ENCODE measurements at regions not wholly inside any gene's neighbourhood (a gene's known extent, or its start where the extent isn't known, plus 50 kb on each side); places are given as distances from the start of the nearest gene placed in this dataset.

DNA sequence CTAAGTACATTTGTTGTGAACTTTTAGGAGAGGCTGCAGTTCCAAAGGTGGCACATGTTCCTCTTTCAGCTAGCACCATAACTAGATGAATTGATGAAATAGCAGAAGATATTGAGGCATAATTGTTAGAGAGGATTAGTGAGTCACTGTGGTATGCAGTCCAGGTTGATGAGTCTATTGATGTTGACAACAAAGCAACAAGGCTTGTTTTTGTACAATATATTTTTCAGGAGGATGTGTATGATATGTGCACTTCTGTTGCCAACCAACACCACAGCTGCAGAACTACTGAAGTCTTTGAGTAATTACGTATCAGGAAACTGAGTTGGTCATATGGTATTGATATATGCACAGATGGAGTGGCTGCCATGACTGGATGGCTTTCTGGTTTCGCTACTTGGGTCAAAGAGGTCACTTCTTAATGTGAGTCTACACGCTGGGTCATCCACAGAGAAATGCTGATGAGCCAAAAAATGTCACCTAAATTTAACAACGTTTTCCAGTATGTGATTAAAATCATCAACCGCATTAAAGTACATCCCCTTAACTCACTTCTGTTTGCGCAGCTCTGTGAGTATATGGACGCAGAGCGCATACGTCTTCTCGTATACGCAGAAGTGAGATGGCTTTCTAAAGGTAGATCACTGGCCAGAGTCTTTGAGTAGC is 261.3 kb upstream of the ANO5 start (continued):
- TF ChIP-seq, protein P1, sequence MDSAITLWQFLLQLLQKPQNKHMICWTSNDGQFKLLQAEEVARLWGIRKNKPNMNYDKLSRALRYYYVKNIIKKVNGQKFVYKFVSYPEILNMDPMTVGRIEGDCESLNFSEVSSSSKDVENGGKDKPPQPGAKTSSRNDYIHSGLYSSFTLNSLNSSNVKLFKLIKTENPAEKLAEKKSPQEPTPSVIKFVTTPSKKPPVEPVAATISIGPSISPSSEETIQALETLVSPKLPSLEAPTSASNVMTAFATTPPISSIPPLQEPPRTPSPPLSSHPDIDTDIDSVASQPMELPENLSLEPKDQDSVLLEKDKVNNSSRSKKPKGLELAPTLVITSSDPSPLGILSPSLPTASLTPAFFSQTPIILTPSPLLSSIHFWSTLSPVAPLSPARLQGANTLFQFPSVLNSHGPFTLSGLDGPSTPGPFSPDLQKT (IDR thresholded peaks at IDR 0.05; ENCODE audit: borderline replicate concordance, low read depth, low read length), result no peak
- TF ChIP-seq ZNF155 (tag by site-specific recombination; IDR thresholded peaks at IDR 0.05) (no peak), SALL2 (tag by site-specific recombination; IDR thresholded peaks at IDR 0.05; ENCODE audit: borderline replicate concordance) (no peak), ZNF558 (tag by site-specific recombination; IDR thresholded peaks at IDR 0.05) (no peak), MEIS1 (CRISPR knock-in tag; IDR thresholded peaks at IDR 0.05; ENCODE audit: borderline replicate concordance) (no peak), ZNF701 (tag by site-specific recombination; IDR thresholded peaks at IDR 0.05) (no peak), ZNF473 (tag by site-specific recombination; IDR thresholded peaks at IDR 0.05) (no peak), KLF7 (tag by site-specific recombination; IDR thresholded peaks at IDR 0.05; ENCODE audit: borderline replicate concordance) (no peak), SETDB1 (IDR thresholded peaks at IDR 0.05; ENCODE audit: insufficient read length, low read length) (no peak)
- TF ChIP-seq, protein P2, sequence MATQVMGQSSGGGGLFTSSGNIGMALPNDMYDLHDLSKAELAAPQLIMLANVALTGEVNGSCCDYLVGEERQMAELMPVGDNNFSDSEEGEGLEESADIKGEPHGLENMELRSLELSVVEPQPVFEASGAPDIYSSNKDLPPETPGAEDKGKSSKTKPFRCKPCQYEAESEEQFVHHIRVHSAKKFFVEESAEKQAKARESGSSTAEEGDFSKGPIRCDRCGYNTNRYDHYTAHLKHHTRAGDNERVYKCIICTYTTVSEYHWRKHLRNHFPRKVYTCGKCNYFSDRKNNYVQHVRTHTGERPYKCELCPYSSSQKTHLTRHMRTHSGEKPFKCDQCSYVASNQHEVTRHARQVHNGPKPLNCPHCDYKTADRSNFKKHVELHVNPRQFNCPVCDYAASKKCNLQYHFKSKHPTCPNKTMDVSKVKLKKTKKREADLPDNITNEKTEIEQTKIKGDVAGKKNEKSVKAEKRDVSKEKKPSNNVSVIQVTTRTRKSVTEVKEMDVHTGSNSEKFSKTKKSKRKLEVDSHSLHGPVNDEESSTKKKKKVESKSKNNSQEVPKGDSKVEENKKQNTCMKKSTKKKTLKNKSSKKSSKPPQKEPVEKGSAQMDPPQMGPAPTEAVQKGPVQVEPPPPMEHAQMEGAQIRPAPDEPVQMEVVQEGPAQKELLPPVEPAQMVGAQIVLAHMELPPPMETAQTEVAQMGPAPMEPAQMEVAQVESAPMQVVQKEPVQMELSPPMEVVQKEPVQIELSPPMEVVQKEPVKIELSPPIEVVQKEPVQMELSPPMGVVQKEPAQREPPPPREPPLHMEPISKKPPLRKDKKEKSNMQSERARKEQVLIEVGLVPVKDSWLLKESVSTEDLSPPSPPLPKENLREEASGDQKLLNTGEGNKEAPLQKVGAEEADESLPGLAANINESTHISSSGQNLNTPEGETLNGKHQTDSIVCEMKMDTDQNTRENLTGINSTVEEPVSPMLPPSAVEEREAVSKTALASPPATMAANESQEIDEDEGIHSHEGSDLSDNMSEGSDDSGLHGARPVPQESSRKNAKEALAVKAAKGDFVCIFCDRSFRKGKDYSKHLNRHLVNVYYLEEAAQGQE (tag by site-specific recombination; IDR thresholded peaks at IDR 0.05), result no peak
- TF ChIP-seq, protein P3, sequence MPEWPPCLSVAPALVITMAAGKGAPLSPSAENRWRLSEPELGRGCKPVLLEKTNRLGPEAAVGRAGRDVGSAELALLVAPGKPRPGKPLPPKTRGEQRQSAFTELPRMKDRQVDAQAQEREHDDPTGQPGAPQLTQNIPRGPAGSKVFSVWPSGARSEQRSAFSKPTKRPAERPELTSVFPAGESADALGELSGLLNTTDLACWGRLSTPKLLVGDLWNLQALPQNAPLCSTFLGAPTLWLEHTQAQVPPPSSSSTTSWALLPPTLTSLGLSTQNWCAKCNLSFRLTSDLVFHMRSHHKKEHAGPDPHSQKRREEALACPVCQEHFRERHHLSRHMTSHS (tag by site-specific recombination; IDR thresholded peaks at IDR 0.05), result no peak
- TF ChIP-seq, protein P4, sequence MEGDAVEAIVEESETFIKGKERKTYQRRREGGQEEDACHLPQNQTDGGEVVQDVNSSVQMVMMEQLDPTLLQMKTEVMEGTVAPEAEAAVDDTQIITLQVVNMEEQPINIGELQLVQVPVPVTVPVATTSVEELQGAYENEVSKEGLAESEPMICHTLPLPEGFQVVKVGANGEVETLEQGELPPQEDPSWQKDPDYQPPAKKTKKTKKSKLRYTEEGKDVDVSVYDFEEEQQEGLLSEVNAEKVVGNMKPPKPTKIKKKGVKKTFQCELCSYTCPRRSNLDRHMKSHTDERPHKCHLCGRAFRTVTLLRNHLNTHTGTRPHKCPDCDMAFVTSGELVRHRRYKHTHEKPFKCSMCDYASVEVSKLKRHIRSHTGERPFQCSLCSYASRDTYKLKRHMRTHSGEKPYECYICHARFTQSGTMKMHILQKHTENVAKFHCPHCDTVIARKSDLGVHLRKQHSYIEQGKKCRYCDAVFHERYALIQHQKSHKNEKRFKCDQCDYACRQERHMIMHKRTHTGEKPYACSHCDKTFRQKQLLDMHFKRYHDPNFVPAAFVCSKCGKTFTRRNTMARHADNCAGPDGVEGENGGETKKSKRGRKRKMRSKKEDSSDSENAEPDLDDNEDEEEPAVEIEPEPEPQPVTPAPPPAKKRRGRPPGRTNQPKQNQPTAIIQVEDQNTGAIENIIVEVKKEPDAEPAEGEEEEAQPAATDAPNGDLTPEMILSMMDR (tag by site-specific recombination; IDR thresholded peaks at IDR 0.05), result no peak
- TF ChIP-seq, protein P5, sequence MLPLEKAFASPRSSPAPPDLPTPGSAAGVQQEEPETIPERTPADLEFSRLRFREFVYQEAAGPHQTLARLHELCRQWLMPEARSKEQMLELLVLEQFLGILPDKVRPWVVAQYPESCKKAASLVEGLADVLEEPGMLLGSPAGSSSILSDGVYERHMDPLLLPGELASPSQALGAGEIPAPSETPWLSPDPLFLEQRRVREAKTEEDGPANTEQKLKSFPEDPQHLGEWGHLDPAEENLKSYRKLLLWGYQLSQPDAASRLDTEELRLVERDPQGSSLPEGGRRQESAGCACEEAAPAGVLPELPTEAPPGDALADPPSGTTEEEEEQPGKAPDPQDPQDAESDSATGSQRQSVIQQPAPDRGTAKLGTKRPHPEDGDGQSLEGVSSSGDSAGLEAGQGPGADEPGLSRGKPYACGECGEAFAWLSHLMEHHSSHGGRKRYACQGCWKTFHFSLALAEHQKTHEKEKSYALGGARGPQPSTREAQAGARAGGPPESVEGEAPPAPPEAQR (tag by site-specific recombination; IDR thresholded peaks at IDR 0.05), result no peak

DNA sequence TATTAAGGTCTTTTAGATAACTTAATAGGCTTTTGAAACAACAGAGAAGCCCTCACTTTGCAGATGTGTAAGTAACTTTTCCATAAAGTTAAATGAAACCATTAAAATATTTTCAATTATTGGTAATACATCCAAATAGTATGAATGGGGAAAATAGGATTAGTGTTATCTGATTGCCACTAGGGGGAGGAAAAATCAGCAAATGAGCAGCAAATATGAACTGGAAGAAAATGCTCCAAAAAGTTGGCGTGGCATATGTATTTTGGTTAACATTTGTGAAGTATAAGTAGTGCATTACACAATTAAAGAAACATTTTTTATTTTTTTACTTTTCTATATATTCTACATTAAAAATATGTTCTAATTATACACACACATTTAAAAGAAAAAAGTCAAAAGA is 259.8 kb upstream of the ANO5 start:
- H3K27ac ChIP-seq (ENCODE audit: extremely low read depth, low read depth, low read length), result no peak overlapping the region
- H3K4me1 ChIP-seq (ENCODE audit: control insufficient read depth, insufficient read depth, low read length), result no peaks in the 10 kb centered on the region
- ChIA-PET CTCF (no interaction called here), POLR2A (no interaction called here)
- H3K4me3 ChIP-seq (ENCODE audit: low read depth, low read length), result no peak overlapping the region
- no peaks in the 10 kb centered on the region for H3K9me3 ChIP-seq (ENCODE audit: control insufficient read depth, insufficient read depth, low read depth, low read length)
- no peaks in the 10 kb centered on the region for H3K36me3 ChIP-seq (ENCODE audit: control insufficient read depth in 2 of 2, insufficient read depth in 1 of 2, low read length in 2 of 2)
- TF ChIP-seq ZNF350 (tag by site-specific recombination; IDR thresholded peaks at IDR 0.05), result no peak
- no peak for TF ChIP-seq ZXDB (tag by site-specific recombination; IDR thresholded peaks at IDR 0.05)
- TF ChIP-seq, protein P6, sequence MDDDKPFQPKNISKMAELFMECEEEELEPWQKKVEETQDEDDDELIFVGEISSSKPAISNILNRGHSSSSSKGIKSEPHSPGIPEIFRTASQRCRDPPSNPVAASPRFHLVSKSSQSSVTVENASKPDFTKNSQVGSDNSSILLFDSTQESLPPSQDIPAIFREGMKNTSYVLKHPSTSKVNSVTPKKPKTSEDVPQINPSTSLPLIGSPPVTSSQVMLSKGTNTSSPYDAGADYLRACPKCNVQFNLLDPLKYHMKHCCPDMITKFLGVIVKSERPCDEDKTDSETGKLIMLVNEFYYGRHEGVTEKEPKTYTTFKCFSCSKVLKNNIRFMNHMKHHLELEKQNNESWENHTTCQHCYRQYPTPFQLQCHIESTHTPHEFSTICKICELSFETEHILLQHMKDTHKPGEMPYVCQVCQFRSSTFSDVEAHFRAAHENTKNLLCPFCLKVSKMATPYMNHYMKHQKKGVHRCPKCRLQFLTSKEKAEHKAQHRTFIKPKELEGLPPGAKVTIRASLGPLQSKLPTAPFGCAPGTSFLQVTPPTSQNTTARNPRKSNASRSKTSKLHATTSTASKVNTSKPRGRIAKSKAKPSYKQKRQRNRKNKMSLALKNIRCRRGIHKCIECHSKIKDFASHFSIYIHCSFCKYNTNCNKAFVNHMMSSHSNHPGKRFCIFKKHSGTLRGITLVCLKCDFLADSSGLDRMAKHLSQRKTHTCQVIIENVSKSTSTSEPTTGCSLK (tag by site-specific recombination; IDR thresholded peaks at IDR 0.05), result no peak
- TF ChIP-seq ZNF560 (tag by site-specific recombination; IDR thresholded peaks at IDR 0.05; ENCODE audit: borderline replicate concordance), result no peak
- TF ChIP-seq ZBTB20 (tag by site-specific recombination; IDR thresholded peaks at IDR 0.05), result no peak
- TF ChIP-seq ZNF175 (tag by site-specific recombination; IDR thresholded peaks at IDR 0.05), result no peak
- TF ChIP-seq ZNF24 (tag by site-specific recombination; IDR thresholded peaks at IDR 0.05), result no peak
- no peak for TF ChIP-seq OSR2 (tag by site-specific recombination; IDR thresholded peaks at IDR 0.05)
- TF ChIP-seq, protein P7, sequence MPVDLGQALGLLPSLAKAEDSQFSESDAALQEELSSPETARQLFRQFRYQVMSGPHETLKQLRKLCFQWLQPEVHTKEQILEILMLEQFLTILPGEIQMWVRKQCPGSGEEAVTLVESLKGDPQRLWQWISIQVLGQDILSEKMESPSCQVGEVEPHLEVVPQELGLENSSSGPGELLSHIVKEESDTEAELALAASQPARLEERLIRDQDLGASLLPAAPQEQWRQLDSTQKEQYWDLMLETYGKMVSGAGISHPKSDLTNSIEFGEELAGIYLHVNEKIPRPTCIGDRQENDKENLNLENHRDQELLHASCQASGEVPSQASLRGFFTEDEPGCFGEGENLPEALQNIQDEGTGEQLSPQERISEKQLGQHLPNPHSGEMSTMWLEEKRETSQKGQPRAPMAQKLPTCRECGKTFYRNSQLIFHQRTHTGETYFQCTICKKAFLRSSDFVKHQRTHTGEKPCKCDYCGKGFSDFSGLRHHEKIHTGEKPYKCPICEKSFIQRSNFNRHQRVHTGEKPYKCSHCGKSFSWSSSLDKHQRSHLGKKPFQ (tag by site-specific recombination; IDR thresholded peaks at IDR 0.05), result no peak
- TF ChIP-seq, protein P8, sequence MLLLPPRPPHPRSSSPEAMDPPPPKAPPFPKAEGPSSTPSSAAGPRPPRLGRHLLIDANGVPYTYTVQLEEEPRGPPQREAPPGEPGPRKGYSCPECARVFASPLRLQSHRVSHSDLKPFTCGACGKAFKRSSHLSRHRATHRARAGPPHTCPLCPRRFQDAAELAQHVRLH (tag by site-specific recombination; IDR thresholded peaks at IDR 0.05), result no peak
- no peak for TF ChIP-seq ZNF112 (tag by site-specific recombination; IDR thresholded peaks at IDR 0.05)

Measured in HEK293 (cell line).